GM21423 (cell line): ENCODE measurements at regions not wholly inside any gene's neighbourhood (a gene's known extent, or its start where the extent isn't known, plus 50 kb on each side); places are given as distances from the start of the nearest gene placed in this dataset.

Experiments
- ATAC-seq: cut with Tn5 transposase; IDR thresholded peaks from one replicate; pipeline ENCODE4 v1.9.1; 2021; ENCODE audit warnings: mild to moderate bottlenecking, moderate library complexity; ENCODE audit not compliant: unreplicated experiment

DNA sequence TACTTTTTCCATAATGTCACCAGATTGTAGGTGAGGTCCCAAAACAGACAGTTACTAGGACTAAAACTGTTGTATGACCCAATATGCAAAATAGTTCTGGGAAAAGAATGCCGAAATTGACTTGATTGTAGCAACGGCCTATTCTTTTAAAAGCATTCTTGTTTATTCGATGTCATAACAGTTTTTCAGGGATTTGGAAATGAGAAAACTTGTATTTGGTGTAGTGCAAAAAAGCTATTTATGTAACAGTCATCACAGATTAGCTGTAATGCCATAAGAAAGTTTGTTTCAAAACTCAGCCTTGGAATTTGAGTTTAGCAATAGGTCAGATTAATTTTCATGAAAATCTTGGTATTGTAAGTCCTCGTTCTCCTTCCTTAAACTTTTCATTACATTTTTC is 69.2 kb upstream of the DIAPH2 start:
- ATAC-seq = no peak

DNA sequence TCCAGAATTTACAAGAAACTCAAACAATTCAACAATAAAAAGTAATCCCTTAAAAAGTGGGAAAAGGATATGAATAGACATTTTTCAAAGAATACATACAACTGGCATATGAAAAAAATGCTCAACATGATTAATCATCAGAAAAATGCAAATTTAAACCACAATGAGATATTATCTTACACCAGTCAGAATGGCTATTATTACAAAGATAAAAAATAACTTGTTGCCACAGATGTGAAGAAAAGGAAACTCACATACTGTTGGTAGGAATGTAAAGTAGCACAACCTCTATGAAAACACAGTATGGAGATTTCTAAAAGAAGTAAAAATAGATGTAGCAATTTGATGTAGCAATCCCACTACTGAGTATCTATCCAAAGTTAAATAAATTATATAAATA is 65.1 kb upstream of the DIAPH2 start:
- no peak for ATAC-seq

DNA sequence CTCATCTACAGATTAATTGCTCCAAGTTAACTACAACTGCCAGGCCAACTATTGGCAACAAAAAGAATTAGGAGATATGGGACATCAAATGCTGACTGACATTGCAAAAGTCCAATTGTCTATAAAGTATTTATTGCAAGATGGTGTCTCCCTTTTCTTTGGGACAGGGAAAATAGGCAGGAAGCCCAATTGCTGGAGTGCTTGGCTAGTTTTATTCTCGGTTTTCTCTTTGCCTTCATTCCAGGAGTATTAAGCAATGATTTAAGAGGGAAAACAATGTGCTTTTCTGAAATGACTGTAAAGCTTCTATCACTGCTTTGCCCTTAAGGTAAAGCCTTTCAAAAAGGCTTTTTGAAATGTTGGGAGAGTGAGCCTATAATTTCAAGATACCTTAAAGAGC is 62.8 kb upstream of the DIAPH2 start:
- ATAC-seq = no peak
